GM21447 (cell line): ENCODE measurements at regions not wholly inside any gene's neighbourhood (a gene's known extent, or its start where the extent isn't known, plus 50 kb on each side); places are given as distances from the start of the nearest gene placed in this dataset.

Experiments used
- ATAC-seq: cut with Tn5 transposase; IDR thresholded peaks from one replicate; pipeline ENCODE4 v1.9.1; 2021; ENCODE audit not compliant: unreplicated experiment

DNA sequence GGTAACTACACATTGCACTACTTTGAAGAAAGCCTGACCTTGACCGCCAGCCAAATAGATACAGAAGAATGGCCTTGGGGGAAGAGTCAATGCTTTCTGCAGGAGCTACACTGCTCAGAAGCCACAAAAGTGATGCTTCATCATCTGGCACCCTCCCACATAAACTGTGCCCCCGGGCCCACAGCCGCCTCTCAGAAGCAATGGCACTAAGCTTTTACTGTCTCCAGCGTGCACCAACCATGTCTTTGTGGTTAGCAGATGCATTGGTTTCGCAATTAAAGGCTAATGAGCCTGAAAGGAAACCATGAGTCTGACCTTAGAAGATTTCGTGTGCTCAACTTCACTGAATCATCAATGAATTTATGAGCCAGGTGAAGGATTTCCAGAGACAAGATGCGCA, 209.4 kb upstream of the TRIB2 start:
- peak; percentile 78 for ATAC-seq

DNA sequence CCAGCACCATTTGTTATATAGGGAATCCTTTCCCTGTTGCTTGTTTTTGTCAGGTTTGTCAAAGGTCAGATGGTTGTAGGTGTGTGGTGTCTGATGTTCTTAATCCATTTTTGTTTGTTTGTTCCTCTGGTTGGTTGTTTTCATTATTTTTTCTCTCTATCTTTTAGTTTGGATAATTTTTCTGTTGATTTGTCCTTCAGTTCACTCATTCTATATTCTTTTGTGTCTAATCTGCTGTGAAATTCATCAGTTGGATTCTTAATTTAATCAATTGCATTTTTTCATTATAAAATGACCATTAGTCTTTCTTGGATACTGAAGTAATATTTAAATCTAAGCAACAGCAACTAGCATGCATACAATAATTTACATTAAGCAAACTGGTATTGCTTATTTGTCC, 206.7 kb upstream of the TRIB2 start:
- ATAC-seq = no peak

DNA sequence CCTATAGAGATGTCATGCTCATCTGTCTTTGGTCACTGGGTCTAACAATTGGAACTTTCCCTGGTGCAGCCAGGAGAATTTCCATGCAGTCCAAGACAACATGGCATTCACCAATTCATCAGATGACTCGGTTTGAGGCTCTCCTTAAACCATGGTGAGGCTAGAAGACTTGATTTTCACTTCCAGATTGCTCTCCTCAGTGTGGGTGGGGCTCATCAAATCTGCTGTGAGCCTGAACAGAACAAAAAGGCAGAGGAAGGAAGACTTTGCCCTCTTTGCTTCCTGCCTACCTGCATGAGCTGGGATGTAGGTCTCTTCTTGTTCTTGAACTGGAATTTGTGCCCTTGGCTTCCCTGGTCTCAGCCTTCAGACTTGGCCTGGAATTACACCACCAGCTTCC, 203.4 kb upstream of the TRIB2 start:
- no peak for ATAC-seq

- ATAC-seq = no peak
Observed at GRCh38 chr2:12514168-12514567, 202.6 kb upstream of the TRIB2 start.

DNA sequence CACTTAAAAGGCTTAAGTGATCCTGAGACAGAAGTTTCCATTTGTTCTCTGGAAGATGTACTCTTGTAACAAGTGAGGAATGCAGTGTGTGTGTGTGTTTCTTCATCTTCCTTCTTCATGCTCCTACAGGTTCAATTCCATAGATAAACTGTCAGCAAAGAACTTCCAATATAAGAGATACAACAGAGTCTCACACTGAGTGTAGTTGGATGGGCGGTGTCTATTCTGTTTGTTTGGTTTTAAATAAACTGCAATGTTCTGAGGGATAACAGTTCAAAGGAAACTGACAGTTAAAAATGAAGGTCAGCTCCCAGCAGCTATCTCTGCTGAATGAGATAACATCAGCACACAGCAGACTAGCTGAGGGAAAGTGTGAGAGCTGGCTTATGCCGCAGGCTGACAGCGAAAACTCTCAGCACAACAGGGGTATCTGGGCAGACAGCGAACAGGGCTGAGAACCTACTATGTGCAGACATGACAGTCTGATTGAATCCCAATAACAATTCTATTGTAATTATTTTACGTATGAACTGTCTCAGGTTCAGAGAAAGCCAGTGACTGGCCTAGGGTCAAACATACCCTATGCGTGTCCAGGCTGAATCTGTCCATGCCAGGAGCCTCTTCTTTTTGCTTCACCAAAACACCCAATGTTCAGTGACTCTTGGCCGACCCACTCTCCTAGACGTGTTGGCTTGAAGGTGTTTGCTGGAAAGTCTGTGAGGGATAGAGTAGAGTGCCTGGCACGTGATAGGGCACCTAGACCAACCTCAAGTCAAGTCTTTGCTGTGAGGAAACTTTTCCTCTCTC, 201.9 kb upstream of the TRIB2 start:
- ATAC-seq = no peak

- ATAC-seq = no peak
Observed at GRCh38 chr2:12515871-12516270, 200.9 kb upstream of the TRIB2 start.

- no peak for ATAC-seq
Observed at GRCh38 chr2:12533337-12534005, 183.3 kb upstream of the TRIB2 start.

GRCh38 chr2:12534646-12535263, 182.0 kb upstream of the TRIB2 start:
- ATAC-seq = no peak

GRCh38 chr2:12536976-12537375, 179.8 kb upstream of the TRIB2 start:
- ATAC-seq = no peak

- ATAC-seq = no peak
Observed at GRCh38 chr2:12538138-12538694, 178.5 kb upstream of the TRIB2 start.

- no peak for ATAC-seq
Observed at GRCh38 chr2:12539336-12539735, 177.4 kb upstream of the TRIB2 start.

DNA sequence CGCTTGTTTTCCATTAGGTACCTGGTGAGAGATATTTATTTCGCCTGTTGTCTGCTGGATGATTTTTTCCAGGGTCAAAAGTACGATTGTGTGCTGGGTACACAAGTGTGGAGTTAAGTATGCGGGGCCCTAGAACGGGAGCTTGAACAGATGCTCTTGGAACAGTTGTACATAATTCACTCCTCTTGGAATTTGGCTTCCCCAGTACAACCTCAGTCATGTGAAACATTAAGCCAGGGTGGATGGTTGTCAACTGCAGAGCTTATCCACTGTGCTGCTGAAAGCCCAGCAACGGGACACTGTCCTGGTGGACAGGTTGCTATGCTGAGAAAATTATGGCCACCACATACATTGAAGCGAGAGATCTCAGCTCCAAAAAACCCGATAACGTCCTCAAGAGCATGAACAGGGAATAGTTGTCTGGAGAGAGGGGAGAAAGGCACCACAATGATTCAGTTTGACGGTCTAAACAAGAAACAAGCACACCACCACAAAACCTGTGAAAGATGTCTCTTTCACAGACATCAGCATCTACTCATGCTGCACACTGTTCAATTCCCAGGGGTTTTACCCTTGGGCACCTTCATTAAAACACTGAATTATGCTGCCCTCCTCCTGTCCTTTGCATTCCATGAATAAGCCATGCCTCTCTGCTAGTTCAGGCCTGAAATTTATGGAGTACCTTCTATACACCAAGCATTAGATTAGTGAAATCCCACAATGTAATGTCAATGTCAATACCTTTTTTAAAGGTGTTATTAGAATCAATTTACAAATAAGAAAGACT, 176.8 kb upstream of the TRIB2 start:
- no peak for ATAC-seq

- no peak for ATAC-seq
Observed at GRCh38 chr2:12543076-12543977, 173.4 kb upstream of the TRIB2 start.

DNA sequence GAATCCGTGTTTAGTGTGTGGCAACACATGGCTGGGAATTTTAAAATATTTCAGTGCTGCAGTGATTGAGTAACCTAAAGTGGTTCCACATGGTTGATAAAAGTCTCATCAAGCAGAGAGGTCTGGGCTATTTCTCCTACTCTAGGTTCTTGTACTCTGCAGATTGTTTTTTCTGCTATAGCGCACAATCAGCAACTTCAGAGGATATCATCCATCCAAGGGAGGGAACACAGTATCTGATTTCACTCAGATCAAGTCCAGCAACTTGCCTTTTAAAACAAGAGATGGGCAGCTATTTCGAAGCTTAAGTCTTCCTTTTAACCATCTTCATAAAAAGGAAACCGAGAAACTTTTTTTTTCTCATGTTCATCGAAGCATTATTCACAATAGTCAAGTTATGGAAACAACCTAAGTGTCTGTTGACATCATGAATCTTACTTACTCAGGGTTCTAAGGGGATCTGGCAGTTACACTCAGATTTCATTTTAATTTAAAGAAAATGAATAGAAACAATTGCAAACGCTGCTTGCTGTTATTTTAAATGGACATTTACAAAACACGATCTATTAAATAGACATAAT, 172.7 kb upstream of the TRIB2 start:
- ATAC-seq = peak; percentile 89

DNA sequence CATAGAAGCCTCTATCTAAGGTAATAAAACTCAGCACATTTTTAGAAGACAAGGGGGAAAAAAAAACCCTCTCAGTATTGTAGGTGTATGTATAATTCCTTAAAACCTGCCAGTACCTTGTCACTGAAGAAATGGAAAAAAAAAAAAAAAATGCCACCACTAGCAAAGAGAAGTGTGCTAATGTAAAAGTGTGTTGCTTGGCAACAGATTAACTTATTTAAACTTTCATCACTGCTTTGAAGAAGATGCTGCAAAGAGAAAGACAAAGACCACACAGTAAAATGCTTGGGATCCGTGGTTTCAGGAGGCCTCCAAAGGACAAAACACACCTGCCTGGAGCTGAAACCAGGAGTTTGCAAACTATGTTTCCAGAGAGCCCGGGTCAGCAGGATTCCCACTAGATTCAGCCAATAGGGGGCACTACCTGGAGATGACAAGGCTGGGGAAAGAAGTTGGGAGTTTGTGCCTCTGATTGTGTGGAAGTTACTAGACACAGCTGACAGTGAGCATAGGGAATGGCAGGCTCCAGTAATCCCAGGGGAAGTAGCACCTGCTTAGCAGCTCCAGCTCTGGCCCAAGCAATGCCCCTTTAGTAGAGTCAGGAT, 169.1 kb upstream of the TRIB2 start:
- ATAC-seq = no peak

GRCh38 chr2:12548906-12549305, 167.8 kb upstream of the TRIB2 start:
- ATAC-seq = no peak

DNA sequence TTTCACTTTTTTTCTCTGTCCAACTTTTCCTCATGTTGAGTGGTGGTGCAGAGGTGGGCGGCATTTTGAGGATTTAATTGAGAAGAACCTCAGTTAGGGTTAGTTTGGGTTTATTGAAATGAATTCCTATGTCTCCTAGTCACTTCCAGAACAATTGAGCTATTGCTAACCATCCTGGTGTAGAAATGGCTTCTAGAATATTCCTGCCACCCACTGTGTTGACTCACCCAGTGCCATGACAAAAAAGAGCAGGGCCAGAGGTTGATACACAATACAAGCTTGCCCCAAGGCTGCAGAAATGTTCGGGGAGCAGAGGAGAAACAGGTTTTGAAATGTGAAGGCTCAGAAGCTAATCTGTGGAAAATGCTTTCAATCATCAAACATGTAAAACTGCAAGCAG, 167.1 kb upstream of the TRIB2 start:
- ATAC-seq = no peak

DNA sequence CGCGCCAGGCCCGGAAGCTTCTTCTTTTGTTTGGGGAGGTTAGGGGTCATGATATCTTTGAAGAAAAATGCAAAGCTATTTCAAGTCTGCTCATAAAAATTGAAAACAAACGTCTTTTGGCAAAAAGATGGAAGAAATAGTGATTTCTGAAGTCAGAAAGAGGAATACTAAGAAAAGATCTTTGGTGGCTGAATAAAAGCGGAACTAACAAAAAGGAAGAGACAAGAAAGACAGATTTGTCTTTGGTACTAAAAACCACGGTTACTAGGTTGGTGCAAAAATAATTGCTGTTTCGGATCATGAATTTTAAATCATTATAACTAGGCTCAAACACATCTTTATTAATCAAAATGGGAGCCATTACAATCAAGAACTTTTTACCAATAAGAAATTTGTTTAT, 164.6 kb upstream of the TRIB2 start:
- ATAC-seq = no peak
